Keratinocyte (primary cell): ENCODE measurements at regions not wholly inside any gene's neighbourhood (a gene's known extent, or its start where the extent isn't known, plus 50 kb on each side); places are given as distances from the start of the nearest gene placed in this dataset.

ENCODE experiments used
- DNase-seq: peaks from one replicate; pipeline ENCODE4 v3.0.0-alpha.2; 2011; ENCODE audit warnings: low read depth, missing footprints, low spot score
- FAIRE-seq: peaks from 2 replicates; lab custom pipeline; 2011; peaks lifted over from hg19 to GRCh38; lab: Jason Lieb, UNC
- H2AFZ ChIP-seq: 2 replicates; pipeline ENCODE4 v1.6.0; 2012; ENCODE audit warnings: low read length, control low read depth, inconsistent platforms; ENCODE audit not compliant: control insufficient read depth
- H3K27ac ChIP-seq: 2 replicates; pipeline ENCODE4 v1.5.1; 2011; ENCODE audit warnings: low read length; ENCODE audit not compliant: control insufficient read depth, insufficient read depth
- H3K27me3 ChIP-seq: 3 replicates; pipeline ENCODE4 v1.6.0; 2011; ENCODE audit warnings: low read length; ENCODE audit not compliant: control insufficient read depth, insufficient read depth; ENCODE audit errors: extremely low read depth
- H3K36me3 ChIP-seq, 2 experiments: 2 replicates in 1 of 2; 3 replicates in 1 of 2; pipeline ENCODE4 v1.5.1; 2011; ENCODE audit warnings: low read length in 2 of 2, mild to moderate bottlenecking in 1 of 2; ENCODE audit not compliant: control insufficient read depth in 2 of 2, insufficient read depth in 2 of 2; ENCODE audit errors: extremely low read depth in 1 of 2
- H3K4me1 ChIP-seq: 3 replicates; pipeline ENCODE4 v1.5.1; 2011; ENCODE audit warnings: low read length; ENCODE audit not compliant: control insufficient read depth, insufficient read depth; ENCODE audit errors: extremely low read depth
- H3K4me2 ChIP-seq: 3 replicates; pipeline ENCODE4 v1.6.0; 2011; ENCODE audit warnings: low read depth, low read length; ENCODE audit not compliant: control insufficient read depth, insufficient read depth; ENCODE audit errors: extremely low read depth
- H3K4me3 ChIP-seq, 3 experiments: fragments of 200-600 bp in 1 of 3; sonication (generic) in 1 of 3; 2 replicates in 2 of 3; 3 replicates in 1 of 3; pipeline ENCODE4 v1.5.1; 2011 to 2016; ENCODE audit warnings: low read length in 3 of 3, mild to moderate bottlenecking in 3 of 3, control low read depth in 2 of 3, inconsistent platforms in 1 of 3, low read depth in 1 of 3, mixed read lengths in 1 of 3, mixed run types in 1 of 3, moderate library complexity in 1 of 3; ENCODE audit not compliant: control insufficient read depth in 2 of 3, insufficient read depth in 2 of 3; ENCODE audit errors: extremely low read depth in 1 of 3
- H3K79me2 ChIP-seq: 2 replicates; pipeline ENCODE4 v1.6.0; 2012; ENCODE audit warnings: low read length; ENCODE audit not compliant: control insufficient read depth, insufficient read depth
- H3K9ac ChIP-seq: 3 replicates; pipeline ENCODE4 v1.6.0; 2011; ENCODE audit warnings: low read length; ENCODE audit not compliant: control insufficient read depth, insufficient read depth; ENCODE audit errors: extremely low read depth
- H3K9me1 ChIP-seq: 3 replicates; pipeline ENCODE4 v1.6.0; 2011; ENCODE audit warnings: low read length; ENCODE audit not compliant: control insufficient read depth, insufficient read depth; ENCODE audit errors: extremely low read depth
- H3K9me3 ChIP-seq: 2 replicates; pipeline ENCODE4 v1.5.1; 2012; ENCODE audit warnings: low read depth, low read length; ENCODE audit not compliant: control insufficient read depth
- H4K20me1 ChIP-seq: 3 replicates; pipeline ENCODE4 v1.6.0; 2011; ENCODE audit warnings: low read length; ENCODE audit not compliant: control insufficient read depth, insufficient read depth; ENCODE audit errors: extremely low read depth
- CTCF ChIP-seq, 3 experiments: IDR thresholded peaks in 1 of 3; conservative IDR thresholded peaks in 1 of 3; optimal IDR thresholded peaks in 1 of 3; 2 replicates in 2 of 3; 3 replicates in 1 of 3; pipeline versions ENCODE3 to v1.5.1; 2011; ENCODE audit warnings: low read length in 3 of 3, mild to moderate bottlenecking in 3 of 3, moderate library complexity in 2 of 3, control low read depth in 1 of 3, inconsistent platforms in 1 of 3; ENCODE audit not compliant: insufficient read depth in 2 of 3; ENCODE audit errors: extremely low read depth in 1 of 3
- EZH2 ChIP-seq: IDR thresholded peaks from one replicate; pipeline ENCODE4 v1.6.1; 2012; ENCODE audit warnings: inconsistent platforms, mild to moderate bottlenecking, low read length, moderate library complexity
- dilution Hi-C: fragments of 300-500 bp; cut with MboI; formaldehyde crosslinking; loops from one replicate; pipeline ENCODE4 v1.7.0; 2020; ENCODE audit warnings: low sequenced_read_pairs; ENCODE audit not compliant: extremely low pct_ligation_motif_present

DNA sequence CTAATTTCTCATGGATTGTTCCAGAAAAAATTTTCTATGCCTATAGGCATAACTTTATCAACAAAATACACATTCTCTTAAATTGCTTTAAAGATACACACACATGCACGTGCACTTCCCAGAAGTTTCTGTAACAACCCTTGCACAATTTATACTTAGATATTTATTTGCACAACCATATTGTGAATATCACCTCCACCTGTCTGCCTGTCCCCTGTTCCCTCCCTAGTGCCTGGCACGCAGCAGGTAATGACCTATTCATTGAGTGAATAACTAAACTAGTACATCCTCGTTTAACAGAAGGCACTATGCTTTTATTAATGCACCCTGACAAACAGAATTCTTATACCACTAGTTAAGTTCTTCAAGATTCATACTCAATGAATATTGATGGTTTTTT lies 198.9 kb downstream of the BCAS1 start:
- Histone ChIP-seq H3K9me1 (no peaks in the 10 kb centered on the region), H4K20me1 (no peaks in the 10 kb centered on the region), H3K79me2 (no peaks in the 10 kb centered on the region), H3K9me3 (no peaks in the 10 kb centered on the region), H2AFZ (peak overlapping the region; percentile 86), H3K27ac (no peak overlapping the region), H3K36me3 (no peaks in the 10 kb centered on the region), H3K4me1 (peaks cover 50% of the 10 kb centered on the region), H3K9ac (no peak overlapping the region), H3K4me2 (no peak overlapping the region), H3K27me3 (no peaks in the 10 kb centered on the region), H3K4me3 (no peak overlapping the region)
- FAIRE-seq, result no peak
- TF ChIP-seq CTCF (optimal IDR thresholded peaks at IDR 0.05 in 1 of 3, IDR thresholded peaks at IDR 0.05 in 1 of 3, conservative IDR thresholded peaks at IDR 0.05 in 1 of 3; ENCODE audit: extremely low read depth in 1 of 3, insufficient read depth in 2 of 3, low read length in 3 of 3) (no peak), EZH2 (no peak)
- no peak for DNase-seq
- dilution Hi-C loops, result no loop called here

DNA sequence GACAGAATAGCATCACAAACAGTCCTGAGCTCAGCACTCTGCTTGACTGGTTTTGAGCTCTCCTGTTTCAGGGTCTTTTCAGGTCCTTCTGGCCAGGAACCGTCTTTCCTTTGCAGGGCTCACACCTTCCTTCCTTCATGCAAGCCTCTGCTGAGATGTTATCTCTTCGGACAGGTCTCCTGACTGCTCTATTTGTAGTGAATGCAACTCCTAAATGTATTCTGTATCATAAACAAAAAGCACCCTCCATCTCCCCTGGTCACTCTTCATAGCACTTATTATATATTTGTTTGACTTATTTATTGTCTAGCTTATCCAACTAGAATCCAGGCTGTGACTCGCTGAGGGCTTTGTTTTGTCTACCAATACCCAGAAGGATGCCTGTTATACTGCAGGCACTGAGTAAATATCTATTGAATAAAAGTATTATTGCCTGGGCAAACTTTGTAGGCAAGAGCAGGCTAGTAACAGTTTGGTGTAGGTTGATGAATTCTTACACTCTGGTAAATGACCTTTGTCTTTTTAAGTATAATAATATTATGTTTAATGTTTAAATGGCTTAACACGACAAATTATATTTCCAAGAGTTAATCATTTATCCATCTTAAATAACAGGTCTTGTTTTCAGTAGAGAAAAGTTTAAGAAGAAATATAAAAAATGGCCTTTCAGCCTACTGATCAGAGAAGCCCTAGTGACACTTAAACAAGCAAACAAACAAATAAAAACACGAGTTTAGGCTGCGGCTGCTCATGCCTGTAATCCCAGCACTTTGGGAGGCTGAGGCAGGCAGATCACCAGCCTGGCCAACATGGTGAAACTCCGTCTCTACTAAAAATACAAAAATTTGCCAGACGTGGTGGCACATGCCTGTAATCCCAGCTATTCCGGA lies 199.7 kb downstream of the BCAS1 start:
- H3K4me1 ChIP-seq, result peaks cover 56% of the 10 kb centered on the region
- no peaks in the 10 kb centered on the region for H3K9me3 ChIP-seq
- no peak for TF ChIP-seq CTCF (optimal IDR thresholded peaks at IDR 0.05 in 1 of 3, IDR thresholded peaks at IDR 0.05 in 1 of 3, conservative IDR thresholded peaks at IDR 0.05 in 1 of 3; ENCODE audit: extremely low read depth in 1 of 3, insufficient read depth in 2 of 3, low read length in 3 of 3)
- H3K27ac ChIP-seq, result peak overlapping the region; percentile 82
- no peak overlapping the region for H3K4me2 ChIP-seq
- H3K27me3 ChIP-seq, result no peaks in the 10 kb centered on the region
- H4K20me1 ChIP-seq, result no peaks in the 10 kb centered on the region
- DNase-seq (no peak), FAIRE-seq (no peak)
- dilution Hi-C loops, result no loop called here
- H3K36me3 ChIP-seq, result no peaks in the 10 kb centered on the region
- no peak overlapping the region for H3K4me3 ChIP-seq
- H2AFZ ChIP-seq, result no peak overlapping the region
- no peaks in the 10 kb centered on the region for H3K9me1 ChIP-seq
- H3K9ac ChIP-seq, result peak overlapping the region; percentile 9
- H3K79me2 ChIP-seq, result no peaks in the 10 kb centered on the region
